ENCODE measurements at regions not wholly inside any gene's neighbourhood (a gene's known extent, or its start where the extent isn't known, plus 50 kb on each side); places are given as distances from the start of the nearest gene placed in this dataset.

- no peak overlapping the region for H3K4me3 ChIP-seq (ENCODE audit: low read length)
- no peak overlapping the region for H3K9ac ChIP-seq (ENCODE audit: low read length)
- no peak overlapping the region for H3K4me2 ChIP-seq (ENCODE audit: low read length)
- no peaks in the 10 kb centered on the region for H3K9me2 ChIP-seq (ENCODE audit: insufficient read depth, low read length)
- H2AFZ ChIP-seq (ENCODE audit: low read depth, low read length), result no peak overlapping the region
- H3K27me3 ChIP-seq (ENCODE audit: insufficient read depth, low read depth, low read length), result no peaks in the 10 kb centered on the region
- H4K20me1 ChIP-seq (ENCODE audit: insufficient read depth), result no peaks in the 10 kb centered on the region
- no peak for TF ChIP-seq SMC3 (conservative IDR thresholded peaks at IDR 0.05; ENCODE audit: poor library complexity)
- TF ChIP-seq EP300 (conservative IDR thresholded peaks at IDR 0.05; ENCODE audit: poor library complexity, severe bottlenecking), result peak; percentile 72
- TF ChIP-seq, protein P1, sequence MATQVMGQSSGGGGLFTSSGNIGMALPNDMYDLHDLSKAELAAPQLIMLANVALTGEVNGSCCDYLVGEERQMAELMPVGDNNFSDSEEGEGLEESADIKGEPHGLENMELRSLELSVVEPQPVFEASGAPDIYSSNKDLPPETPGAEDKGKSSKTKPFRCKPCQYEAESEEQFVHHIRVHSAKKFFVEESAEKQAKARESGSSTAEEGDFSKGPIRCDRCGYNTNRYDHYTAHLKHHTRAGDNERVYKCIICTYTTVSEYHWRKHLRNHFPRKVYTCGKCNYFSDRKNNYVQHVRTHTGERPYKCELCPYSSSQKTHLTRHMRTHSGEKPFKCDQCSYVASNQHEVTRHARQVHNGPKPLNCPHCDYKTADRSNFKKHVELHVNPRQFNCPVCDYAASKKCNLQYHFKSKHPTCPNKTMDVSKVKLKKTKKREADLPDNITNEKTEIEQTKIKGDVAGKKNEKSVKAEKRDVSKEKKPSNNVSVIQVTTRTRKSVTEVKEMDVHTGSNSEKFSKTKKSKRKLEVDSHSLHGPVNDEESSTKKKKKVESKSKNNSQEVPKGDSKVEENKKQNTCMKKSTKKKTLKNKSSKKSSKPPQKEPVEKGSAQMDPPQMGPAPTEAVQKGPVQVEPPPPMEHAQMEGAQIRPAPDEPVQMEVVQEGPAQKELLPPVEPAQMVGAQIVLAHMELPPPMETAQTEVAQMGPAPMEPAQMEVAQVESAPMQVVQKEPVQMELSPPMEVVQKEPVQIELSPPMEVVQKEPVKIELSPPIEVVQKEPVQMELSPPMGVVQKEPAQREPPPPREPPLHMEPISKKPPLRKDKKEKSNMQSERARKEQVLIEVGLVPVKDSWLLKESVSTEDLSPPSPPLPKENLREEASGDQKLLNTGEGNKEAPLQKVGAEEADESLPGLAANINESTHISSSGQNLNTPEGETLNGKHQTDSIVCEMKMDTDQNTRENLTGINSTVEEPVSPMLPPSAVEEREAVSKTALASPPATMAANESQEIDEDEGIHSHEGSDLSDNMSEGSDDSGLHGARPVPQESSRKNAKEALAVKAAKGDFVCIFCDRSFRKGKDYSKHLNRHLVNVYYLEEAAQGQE (IDR thresholded peaks at IDR 0.05; ENCODE audit: borderline replicate concordance), result no peak
- TF ChIP-seq MXI1 (conservative IDR thresholded peaks at IDR 0.05; ENCODE audit: poor library complexity, severe bottlenecking), result no peak
- TF ChIP-seq POLR2AphosphoS5 (IDR thresholded peaks at IDR 0.05), result peak; percentile 79
- no peaks in the 10 kb centered on the region for H3K36me3 ChIP-seq (ENCODE audit: insufficient read depth, low read length)
- no peaks in the 10 kb centered on the region for H3K9me3 ChIP-seq (ENCODE audit: low read length)
- no peaks in the 10 kb centered on the region for H3K79me2 ChIP-seq (replicated peaks; ENCODE audit: insufficient read depth, low read length)
- H3F3A ChIP-seq (ENCODE audit: insufficient read depth, low read length, poor library complexity, severe bottlenecking), result no peaks in the 10 kb centered on the region
- H3K27ac ChIP-seq (ENCODE audit: low read length), result no peak overlapping the region
Measured at GRCh38 chr20:6492271-6493055, 275.0 kb upstream of the BMP2 start.

GRCh38 chr20:6490849-6491248, 276.6 kb upstream of the BMP2 start:
- no peak overlapping the region for H3K27ac ChIP-seq (ENCODE audit: low read length)
- H3K79me2 ChIP-seq (replicated peaks; ENCODE audit: insufficient read depth, low read length), result no peaks in the 10 kb centered on the region
- no peak for TF ChIP-seq EZH2 (IDR thresholded peaks at IDR 0.05; ENCODE audit: borderline replicate concordance, insufficient read depth, low read length, poor library complexity, severe bottlenecking)
- TF ChIP-seq, protein P1 (IDR thresholded peaks at IDR 0.05; ENCODE audit: borderline replicate concordance), result no peak
- no peak for TF ChIP-seq SMC3 (conservative IDR thresholded peaks at IDR 0.05; ENCODE audit: poor library complexity)
- no peak for TF ChIP-seq MXI1 (conservative IDR thresholded peaks at IDR 0.05; ENCODE audit: poor library complexity, severe bottlenecking)
- TF ChIP-seq EP300 (conservative IDR thresholded peaks at IDR 0.05; ENCODE audit: poor library complexity, severe bottlenecking), result no peak
- no peak for TF ChIP-seq POLR2AphosphoS5 (IDR thresholded peaks at IDR 0.05)
- no peak for TF ChIP-seq RAD21 (conservative IDR thresholded peaks at IDR 0.05)
- TF ChIP-seq, protein P2, sequence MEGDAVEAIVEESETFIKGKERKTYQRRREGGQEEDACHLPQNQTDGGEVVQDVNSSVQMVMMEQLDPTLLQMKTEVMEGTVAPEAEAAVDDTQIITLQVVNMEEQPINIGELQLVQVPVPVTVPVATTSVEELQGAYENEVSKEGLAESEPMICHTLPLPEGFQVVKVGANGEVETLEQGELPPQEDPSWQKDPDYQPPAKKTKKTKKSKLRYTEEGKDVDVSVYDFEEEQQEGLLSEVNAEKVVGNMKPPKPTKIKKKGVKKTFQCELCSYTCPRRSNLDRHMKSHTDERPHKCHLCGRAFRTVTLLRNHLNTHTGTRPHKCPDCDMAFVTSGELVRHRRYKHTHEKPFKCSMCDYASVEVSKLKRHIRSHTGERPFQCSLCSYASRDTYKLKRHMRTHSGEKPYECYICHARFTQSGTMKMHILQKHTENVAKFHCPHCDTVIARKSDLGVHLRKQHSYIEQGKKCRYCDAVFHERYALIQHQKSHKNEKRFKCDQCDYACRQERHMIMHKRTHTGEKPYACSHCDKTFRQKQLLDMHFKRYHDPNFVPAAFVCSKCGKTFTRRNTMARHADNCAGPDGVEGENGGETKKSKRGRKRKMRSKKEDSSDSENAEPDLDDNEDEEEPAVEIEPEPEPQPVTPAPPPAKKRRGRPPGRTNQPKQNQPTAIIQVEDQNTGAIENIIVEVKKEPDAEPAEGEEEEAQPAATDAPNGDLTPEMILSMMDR (IDR thresholded peaks at IDR 0.05; ENCODE audit: poor library complexity, severe bottlenecking), result no peak
- no peak for TF ChIP-seq TAF1 (IDR thresholded peaks at IDR 0.05; ENCODE audit: low read depth)
- H2AFZ ChIP-seq (ENCODE audit: low read depth, low read length), result no peak overlapping the region
- H3K9ac ChIP-seq (ENCODE audit: low read length), result no peak overlapping the region
- no peaks in the 10 kb centered on the region for H3K9me3 ChIP-seq (ENCODE audit: low read length)
- no peaks in the 10 kb centered on the region for H4K20me1 ChIP-seq (ENCODE audit: insufficient read depth)
- H3K4me2 ChIP-seq (ENCODE audit: low read length), result no peak overlapping the region
- H3K36me3 ChIP-seq (ENCODE audit: insufficient read depth, low read length), result no peaks in the 10 kb centered on the region
- no peaks in the 10 kb centered on the region for H3K9me2 ChIP-seq (ENCODE audit: insufficient read depth, low read length)
- H3K27me3 ChIP-seq (ENCODE audit: insufficient read depth, low read depth, low read length), result no peaks in the 10 kb centered on the region
- no peak overlapping the region for H3K4me3 ChIP-seq (ENCODE audit: low read length)
- H3F3A ChIP-seq (ENCODE audit: insufficient read depth, low read length, poor library complexity, severe bottlenecking), result no peaks in the 10 kb centered on the region
